GM12873 (cell line): ENCODE measurements at regions not wholly inside any gene's neighbourhood (a gene's known extent, or its start where the extent isn't known, plus 50 kb on each side); places are given as distances from the start of the nearest gene placed in this dataset.

Experiments used
- TF ChIP-seq, protein P1 (sequence below): IDR thresholded peaks from 2 replicates; pipeline ENCODE4 v1.5.1; 2012; ENCODE audit warnings: low read depth, mild to moderate bottlenecking, moderate library complexity, low read length, control low read depth; ENCODE audit not compliant: insufficient read depth; ENCODE audit errors: missing control alignments

DNA sequence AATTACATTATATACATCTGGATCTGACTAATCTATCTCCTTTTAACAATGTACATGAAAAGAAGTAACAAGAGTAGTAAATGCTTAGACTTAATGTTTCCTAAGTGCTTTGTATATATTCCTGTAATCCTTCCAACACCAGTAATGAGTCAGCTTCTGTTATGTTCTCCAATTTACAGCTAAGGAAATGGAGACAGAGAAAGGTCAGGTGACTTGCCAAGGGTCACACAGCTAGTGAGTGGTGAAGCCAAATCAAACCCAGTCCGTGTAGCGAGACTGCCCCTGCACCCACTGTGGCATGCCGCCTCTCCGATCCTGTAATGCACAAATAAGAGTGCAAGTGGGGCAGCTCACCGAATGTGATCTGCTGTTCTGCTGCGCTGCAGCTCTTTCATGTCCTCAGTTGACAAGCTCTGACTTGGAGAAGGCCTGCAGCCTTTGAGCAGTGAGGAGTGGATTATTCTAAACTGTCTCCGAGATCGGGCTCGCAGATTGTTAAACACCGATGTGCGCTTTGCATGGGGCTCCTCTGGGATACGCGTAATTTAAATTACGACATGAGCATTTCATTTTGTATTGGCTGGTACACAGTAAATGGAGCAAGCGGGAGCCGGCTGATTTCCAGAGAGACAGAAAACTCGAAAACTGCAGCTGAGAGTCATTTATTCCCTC lies 65.1 kb upstream of the KTN1 start:
- TF ChIP-seq, protein P1, sequence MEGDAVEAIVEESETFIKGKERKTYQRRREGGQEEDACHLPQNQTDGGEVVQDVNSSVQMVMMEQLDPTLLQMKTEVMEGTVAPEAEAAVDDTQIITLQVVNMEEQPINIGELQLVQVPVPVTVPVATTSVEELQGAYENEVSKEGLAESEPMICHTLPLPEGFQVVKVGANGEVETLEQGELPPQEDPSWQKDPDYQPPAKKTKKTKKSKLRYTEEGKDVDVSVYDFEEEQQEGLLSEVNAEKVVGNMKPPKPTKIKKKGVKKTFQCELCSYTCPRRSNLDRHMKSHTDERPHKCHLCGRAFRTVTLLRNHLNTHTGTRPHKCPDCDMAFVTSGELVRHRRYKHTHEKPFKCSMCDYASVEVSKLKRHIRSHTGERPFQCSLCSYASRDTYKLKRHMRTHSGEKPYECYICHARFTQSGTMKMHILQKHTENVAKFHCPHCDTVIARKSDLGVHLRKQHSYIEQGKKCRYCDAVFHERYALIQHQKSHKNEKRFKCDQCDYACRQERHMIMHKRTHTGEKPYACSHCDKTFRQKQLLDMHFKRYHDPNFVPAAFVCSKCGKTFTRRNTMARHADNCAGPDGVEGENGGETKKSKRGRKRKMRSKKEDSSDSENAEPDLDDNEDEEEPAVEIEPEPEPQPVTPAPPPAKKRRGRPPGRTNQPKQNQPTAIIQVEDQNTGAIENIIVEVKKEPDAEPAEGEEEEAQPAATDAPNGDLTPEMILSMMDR: no peak

DNA sequence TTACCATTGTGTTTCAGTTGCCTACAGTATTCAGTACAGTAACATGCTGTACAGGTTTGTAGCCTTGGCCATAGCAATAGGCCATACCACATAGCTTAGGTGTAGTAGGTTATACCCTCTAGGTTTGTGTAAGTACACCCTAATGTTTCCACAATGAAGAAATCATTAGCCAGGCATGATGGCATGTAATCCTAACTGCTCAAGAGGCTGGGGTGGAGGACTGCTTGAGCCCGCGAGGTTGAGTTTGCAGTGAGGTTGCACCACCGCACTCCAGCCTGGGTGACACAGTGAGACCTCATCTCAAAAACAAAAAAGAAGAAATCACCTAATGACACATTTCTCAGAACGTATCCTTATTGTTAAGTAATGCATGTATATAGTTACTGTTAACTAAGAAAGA lies 63.2 kb upstream of the KTN1 start:
- TF ChIP-seq, protein P1: no peak

DNA sequence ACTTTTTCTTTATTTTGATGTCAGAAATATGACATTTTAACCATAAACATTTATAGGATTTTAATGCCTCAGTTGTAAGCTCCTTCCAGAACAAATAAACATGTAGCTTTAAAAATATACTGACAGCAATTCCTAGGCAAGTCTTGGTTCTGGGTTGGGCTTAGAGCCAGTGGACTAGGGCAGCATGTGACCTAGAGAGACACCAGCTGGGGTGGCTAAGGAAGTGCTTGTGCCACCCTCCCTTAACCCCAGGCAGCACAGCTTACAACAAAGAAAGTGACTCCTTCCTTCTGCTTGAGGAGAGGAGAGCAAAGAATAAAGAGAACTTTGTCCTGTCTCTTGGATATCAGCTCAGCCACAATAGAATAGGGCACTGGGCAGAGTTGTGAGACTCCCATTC lies 61.6 kb upstream of the KTN1 start:
- TF ChIP-seq, protein P1: no peak

DNA sequence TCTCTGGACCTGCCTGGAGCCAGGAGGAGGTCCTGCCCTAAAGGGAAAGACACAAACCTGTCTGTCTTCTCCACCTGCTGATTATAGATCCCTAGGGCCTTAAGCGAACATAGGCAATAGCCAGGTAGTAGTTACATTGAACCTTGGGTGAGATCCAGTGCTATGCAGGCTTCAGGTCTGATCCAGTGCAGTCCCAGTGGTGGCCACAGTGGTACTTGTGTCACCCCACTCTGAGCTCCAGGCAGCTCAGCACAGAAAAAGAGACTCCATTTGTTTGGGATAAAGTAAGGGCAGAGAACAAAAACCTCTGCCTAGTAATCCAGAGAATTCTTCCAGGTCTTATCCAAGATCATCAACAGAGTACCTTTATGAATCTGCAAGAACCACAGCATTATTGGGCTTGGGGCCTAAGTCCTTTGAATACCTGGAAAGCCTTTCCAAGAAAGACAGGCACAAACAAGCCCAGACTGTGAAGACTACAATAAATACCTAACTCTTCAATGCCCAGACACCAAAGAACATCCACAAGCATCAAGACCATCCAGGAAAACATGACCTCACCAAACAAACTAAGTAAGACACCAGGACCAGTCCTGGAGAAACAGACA lies 60.4 kb upstream of the KTN1 start:
- TF ChIP-seq, protein P1: peak; percentile 25

DNA sequence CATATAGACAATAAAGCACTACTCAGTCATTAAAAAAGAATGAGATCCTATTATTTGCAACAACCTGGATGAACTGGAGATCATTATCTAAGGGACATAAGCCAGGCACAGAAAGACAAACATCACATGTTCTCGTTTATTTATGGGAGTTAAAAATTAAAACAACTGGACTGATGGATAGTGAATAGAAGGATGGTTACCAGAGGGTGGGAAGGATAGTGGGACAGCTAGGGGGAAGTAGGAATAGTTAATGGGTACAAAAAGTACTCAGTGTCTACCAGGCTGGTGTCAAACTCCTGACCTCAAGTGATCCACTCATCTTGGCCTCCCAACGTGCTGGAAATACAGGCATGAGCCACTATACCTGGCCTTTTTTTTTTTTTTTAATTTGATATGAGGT lies 56.7 kb upstream of the KTN1 start:
- TF ChIP-seq, protein P1: no peak
